ENCODE measurements at regions not wholly inside any gene's neighbourhood (a gene's known extent, or its start where the extent isn't known, plus 50 kb on each side); places are given as distances from the start of the nearest gene placed in this dataset.

DNA sequence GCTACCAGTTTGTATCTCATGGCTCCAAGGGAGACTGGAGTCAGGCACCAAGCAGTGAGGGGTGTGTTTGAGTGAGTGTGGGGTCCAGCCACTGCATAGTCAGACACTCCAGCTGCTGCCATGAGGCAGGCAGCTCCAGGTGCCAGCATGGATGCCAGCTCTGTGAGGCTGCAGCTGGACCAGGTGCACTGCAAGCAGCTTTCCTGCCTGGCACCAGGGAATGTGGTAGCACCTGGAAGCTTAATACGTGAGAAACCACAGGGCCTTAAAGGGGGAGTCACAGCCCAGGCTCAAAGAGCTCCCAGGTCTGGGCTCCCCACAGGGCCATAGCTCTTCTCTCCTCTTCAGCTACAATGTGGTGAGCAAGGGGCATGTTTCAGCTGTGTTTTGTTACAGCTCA lies 817.8 kb upstream of the LUZP2 start:
- no peaks in the 10 kb centered on the region for H3K9me3 ChIP-seq (ENCODE audit: low read depth, low read length, poor library complexity, severe bottlenecking)
- no peak for DNase-seq (ENCODE audit: low spot score)
- no TSS peak for BruUV-seq (replicated peaks)
- H3K27ac ChIP-seq (ENCODE audit: low read depth, low read length, poor library complexity, severe bottlenecking), result no peak overlapping the region
- CTCF ChIA-PET, result no interaction called here
- intact Hi-C loops (cut with micrococcal nuclease; ENCODE audit: unreplicated experiment), result no loop called here
- TF ChIP-seq, protein P1, sequence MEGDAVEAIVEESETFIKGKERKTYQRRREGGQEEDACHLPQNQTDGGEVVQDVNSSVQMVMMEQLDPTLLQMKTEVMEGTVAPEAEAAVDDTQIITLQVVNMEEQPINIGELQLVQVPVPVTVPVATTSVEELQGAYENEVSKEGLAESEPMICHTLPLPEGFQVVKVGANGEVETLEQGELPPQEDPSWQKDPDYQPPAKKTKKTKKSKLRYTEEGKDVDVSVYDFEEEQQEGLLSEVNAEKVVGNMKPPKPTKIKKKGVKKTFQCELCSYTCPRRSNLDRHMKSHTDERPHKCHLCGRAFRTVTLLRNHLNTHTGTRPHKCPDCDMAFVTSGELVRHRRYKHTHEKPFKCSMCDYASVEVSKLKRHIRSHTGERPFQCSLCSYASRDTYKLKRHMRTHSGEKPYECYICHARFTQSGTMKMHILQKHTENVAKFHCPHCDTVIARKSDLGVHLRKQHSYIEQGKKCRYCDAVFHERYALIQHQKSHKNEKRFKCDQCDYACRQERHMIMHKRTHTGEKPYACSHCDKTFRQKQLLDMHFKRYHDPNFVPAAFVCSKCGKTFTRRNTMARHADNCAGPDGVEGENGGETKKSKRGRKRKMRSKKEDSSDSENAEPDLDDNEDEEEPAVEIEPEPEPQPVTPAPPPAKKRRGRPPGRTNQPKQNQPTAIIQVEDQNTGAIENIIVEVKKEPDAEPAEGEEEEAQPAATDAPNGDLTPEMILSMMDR (conservative IDR thresholded peaks at IDR 0.05; ENCODE audit: low read depth, low read length), result no peak
- TF ChIP-seq EZH2 (IDR thresholded peaks at IDR 0.05; ENCODE audit: borderline replicate concordance, low read depth, low read length, poor library complexity, severe bottlenecking), result no peak
- POLR2A ChIA-PET (ENCODE audit: low non-redundant PET), result no interaction called here
- H3K27me3 ChIP-seq (replicated peaks; ENCODE audit: insufficient read depth, low read depth, low read length, poor library complexity), result no peaks in the 10 kb centered on the region
- H3K4me3 ChIP-seq (ENCODE audit: low read depth, low read length, poor library complexity, severe bottlenecking), result no peak overlapping the region
- H3K36me3 ChIP-seq (ENCODE audit: insufficient read depth, low read length, poor library complexity, severe bottlenecking), result no peaks in the 10 kb centered on the region
- no peaks in the 10 kb centered on the region for H3K4me1 ChIP-seq (ENCODE audit: insufficient read depth, low read length, poor library complexity, severe bottlenecking)

DNA sequence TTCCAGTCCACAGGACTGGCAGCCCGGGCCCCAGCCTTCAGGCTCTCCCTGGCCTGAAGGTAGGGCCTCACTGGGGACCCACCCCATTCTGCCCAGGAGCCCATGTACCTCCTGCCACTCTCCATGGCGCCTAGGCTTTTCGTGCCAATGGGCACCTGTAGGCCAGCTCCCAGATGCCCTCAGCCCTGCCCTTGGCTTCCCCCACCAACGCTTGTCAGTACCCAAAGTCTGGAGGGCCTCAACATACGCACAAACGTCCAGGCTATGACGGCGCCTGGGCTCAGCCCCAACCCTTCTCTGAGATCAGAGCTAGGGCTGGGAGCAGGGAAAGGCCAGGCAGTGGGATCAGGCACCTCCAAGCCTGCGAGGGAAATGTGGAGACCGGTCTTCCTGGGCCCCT lies 816.9 kb upstream of the LUZP2 start:
- ChIA-PET CTCF (no interaction called here), POLR2A (ENCODE audit: low non-redundant PET) (no interaction called here)
- no peaks in the 10 kb centered on the region for H3K9me3 ChIP-seq (ENCODE audit: low read depth, low read length, poor library complexity, severe bottlenecking)
- no peak for DNase-seq (ENCODE audit: low spot score)
- no peaks in the 10 kb centered on the region for H3K27me3 ChIP-seq (replicated peaks; ENCODE audit: insufficient read depth, low read depth, low read length, poor library complexity)
- intact Hi-C loops (cut with micrococcal nuclease; ENCODE audit: unreplicated experiment), result no loop called here
- no peaks in the 10 kb centered on the region for H3K4me1 ChIP-seq (ENCODE audit: insufficient read depth, low read length, poor library complexity, severe bottlenecking)
- no peak overlapping the region for H3K4me3 ChIP-seq (ENCODE audit: low read depth, low read length, poor library complexity, severe bottlenecking)
- no peaks in the 10 kb centered on the region for H3K36me3 ChIP-seq (ENCODE audit: insufficient read depth, low read length, poor library complexity, severe bottlenecking)
- H3K27ac ChIP-seq (ENCODE audit: low read depth, low read length, poor library complexity, severe bottlenecking), result no peak overlapping the region
- TF ChIP-seq EZH2 (IDR thresholded peaks at IDR 0.05; ENCODE audit: borderline replicate concordance, low read depth, low read length, poor library complexity, severe bottlenecking), result no peak
- TF ChIP-seq, protein P1 (conservative IDR thresholded peaks at IDR 0.05; ENCODE audit: low read depth, low read length), result no peak
- no TSS peak for BruUV-seq (replicated peaks)

DNA sequence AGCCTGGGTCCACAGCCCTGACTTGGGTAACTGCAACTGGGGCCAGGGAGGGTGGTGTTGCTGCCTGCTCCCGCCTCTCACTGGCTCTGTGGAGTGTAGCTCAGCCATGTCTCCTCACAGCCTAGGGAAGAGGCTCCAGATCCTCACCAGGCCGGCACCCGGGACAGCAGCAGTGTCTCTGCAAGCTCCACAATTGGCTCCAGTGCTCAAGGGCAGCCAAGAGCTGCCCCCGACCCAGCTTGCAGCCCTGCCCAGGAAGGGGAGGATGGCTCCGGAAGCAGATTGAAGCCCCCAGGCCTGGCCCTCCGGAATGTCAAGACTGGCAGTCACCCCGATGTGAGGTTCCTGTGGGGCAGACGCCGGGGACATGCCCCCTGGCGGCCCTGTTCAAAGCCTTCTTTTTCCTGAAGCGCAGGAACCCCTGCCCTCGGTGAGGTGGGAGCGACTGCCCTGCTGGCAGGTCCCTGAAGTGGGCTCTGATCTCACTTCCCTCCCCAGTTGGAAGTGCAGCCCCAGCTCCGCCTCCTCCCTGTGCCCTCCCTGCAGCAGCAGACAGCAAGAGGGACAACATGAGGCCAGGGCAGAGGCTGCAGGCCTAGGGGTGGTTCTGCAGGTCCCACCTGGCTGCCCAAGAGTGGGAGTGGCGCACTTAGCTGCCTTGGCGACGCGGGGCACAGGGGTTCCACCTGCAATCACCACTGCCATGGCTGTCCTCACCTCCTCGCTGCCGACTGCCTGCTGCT lies 816.2 kb upstream of the LUZP2 start:
- H3K4me3 ChIP-seq (ENCODE audit: low read depth, low read length, poor library complexity, severe bottlenecking), result no peak overlapping the region
- no peak overlapping the region for H3K27ac ChIP-seq (ENCODE audit: low read depth, low read length, poor library complexity, severe bottlenecking)
- no peak for DNase-seq (ENCODE audit: low spot score)
- TF ChIP-seq, protein P1 (conservative IDR thresholded peaks at IDR 0.05; ENCODE audit: low read depth, low read length), result no peak
- no peak for TF ChIP-seq EZH2 (IDR thresholded peaks at IDR 0.05; ENCODE audit: borderline replicate concordance, low read depth, low read length, poor library complexity, severe bottlenecking)
- BruUV-seq (replicated peaks), result no TSS peak
- no peaks in the 10 kb centered on the region for H3K4me1 ChIP-seq (ENCODE audit: insufficient read depth, low read length, poor library complexity, severe bottlenecking)
- intact Hi-C loops (cut with micrococcal nuclease; ENCODE audit: unreplicated experiment), result no loop called here
- no peaks in the 10 kb centered on the region for H3K27me3 ChIP-seq (replicated peaks; ENCODE audit: insufficient read depth, low read depth, low read length, poor library complexity)
- CTCF ChIA-PET, result no interaction called here
- no peaks in the 10 kb centered on the region for H3K9me3 ChIP-seq (ENCODE audit: low read depth, low read length, poor library complexity, severe bottlenecking)
- POLR2A ChIA-PET (ENCODE audit: low non-redundant PET), result no interaction called here
- no peaks in the 10 kb centered on the region for H3K36me3 ChIP-seq (ENCODE audit: insufficient read depth, low read length, poor library complexity, severe bottlenecking)
